DOHH2 (cell line): ENCODE measurements at regions not wholly inside any gene's neighbourhood (a gene's known extent, or its start where the extent isn't known, plus 50 kb on each side); places are given as distances from the start of the nearest gene placed in this dataset.

ENCODE experiments used
- EZH2phosphoT487 ChIP-seq: fragments of 200-600 bp; sonication (generic); IDR thresholded peaks from 2 replicates; pipeline ENCODE4 v1.6.1; 2017; ENCODE audit warnings: borderline replicate concordance, mild to moderate bottlenecking, antibody characterized with exemption, low read length, moderate library complexity, mixed read lengths
- TF ChIP-seq, protein P1 (sequence below): fragments of 200-600 bp; sonication (generic); IDR thresholded peaks from one replicate; pipeline ENCODE4 v1.5.1; 2014; ENCODE audit warnings: antibody characterized with exemption, mild to moderate bottlenecking, low read depth, low read length; ENCODE audit not compliant: poor library complexity, severe bottlenecking

DNA sequence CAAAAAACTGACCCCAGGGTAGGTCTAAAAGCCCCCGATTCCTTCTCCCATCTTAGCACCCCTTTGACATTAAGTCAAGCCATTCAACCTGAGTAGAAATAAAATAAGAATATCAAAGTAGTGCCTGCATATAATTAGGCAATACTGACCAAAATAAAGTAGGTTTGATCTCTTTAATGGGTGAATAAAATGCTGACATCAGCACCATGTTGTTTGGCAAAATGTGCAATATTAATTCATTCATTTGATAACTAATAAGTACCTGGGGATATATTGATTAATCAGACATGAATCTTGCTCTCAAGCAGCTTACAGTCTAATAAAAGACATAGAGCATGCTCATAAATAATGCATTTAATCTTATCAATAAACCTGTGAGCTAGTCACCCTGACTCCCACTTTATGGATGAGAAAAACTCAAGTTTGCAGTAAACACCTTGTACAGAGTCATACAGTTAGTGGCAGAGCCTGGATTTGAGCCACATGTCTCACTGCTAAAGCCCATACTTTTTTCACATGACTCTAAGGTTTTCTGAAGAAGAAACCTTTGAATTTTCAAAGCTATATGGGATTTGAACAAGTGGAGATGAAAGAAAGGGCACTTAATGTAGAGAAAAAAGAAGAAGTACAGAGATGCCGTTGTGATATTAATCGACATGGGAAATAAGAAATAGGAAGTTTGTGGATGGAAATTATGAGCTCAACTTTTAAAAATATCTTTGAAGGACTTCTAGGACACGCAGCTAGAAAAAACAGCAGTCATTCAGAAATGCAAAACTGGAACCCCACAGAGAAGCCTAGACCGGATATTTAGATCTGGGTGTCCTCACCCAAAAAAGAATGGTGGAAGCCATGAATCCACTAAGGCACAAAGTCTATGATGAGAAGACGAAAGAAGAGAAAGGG lies 183.9 kb downstream of the TOMM20 start:
- TF ChIP-seq, protein P1, sequence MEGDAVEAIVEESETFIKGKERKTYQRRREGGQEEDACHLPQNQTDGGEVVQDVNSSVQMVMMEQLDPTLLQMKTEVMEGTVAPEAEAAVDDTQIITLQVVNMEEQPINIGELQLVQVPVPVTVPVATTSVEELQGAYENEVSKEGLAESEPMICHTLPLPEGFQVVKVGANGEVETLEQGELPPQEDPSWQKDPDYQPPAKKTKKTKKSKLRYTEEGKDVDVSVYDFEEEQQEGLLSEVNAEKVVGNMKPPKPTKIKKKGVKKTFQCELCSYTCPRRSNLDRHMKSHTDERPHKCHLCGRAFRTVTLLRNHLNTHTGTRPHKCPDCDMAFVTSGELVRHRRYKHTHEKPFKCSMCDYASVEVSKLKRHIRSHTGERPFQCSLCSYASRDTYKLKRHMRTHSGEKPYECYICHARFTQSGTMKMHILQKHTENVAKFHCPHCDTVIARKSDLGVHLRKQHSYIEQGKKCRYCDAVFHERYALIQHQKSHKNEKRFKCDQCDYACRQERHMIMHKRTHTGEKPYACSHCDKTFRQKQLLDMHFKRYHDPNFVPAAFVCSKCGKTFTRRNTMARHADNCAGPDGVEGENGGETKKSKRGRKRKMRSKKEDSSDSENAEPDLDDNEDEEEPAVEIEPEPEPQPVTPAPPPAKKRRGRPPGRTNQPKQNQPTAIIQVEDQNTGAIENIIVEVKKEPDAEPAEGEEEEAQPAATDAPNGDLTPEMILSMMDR = no peak
- no peak for TF ChIP-seq EZH2phosphoT487
